ENCODE measurements at regions not wholly inside any gene's neighbourhood (a gene's known extent, or its start where the extent isn't known, plus 50 kb on each side); places are given as distances from the start of the nearest gene placed in this dataset.

DNA sequence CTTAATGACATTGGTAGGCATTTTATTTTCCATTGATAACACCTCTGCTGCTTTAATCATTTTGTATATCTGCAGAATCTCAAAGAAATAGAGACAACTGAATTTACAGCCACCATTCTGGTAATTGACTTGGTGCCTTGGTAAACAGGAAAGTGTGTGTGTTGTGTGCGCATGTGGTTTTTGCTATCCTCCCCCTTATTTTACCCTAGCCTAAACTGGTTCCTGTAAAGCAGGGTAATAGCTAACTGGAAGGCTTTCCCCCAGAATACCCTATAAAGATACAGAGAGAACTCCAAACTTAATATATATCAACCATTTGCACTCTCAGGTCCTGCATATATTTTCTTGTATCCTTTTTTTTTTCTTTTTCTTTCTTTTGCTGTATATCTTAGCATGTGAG is 149.5 kb upstream of the ADGRL4 start:
- Histone ChIP-seq H3K4me3 (replicated peaks in 1 of 3; ENCODE audit: low read depth in 2 of 3, low read length in 3 of 3) (no peak overlapping the region), H3K27ac (ENCODE audit: low read depth in 1 of 2, low read length in 2 of 2) (no peak overlapping the region), H2AFZ (ENCODE audit: insufficient read depth, low read depth, low read length, poor library complexity, severe bottlenecking) (no peak overlapping the region), H3K36me3 (replicated peaks in 1 of 2; ENCODE audit: control insufficient read depth in 1 of 2, insufficient read depth in 2 of 2, low read length in 2 of 2) (no peaks in the 10 kb centered on the region), H3K79me2 (ENCODE audit: insufficient read depth, low read length) (no peaks in the 10 kb centered on the region), H3K4me2 (replicated peaks; ENCODE audit: extremely low read depth, low read length, poor library complexity, severe bottlenecking) (no peak overlapping the region), H3K4me1 (ENCODE audit: control insufficient read depth in 1 of 2, insufficient read depth in 2 of 2, low read length in 2 of 2) (no peaks in the 10 kb centered on the region), H3K27me3 (ENCODE audit: control insufficient read depth in 2 of 2, insufficient read depth in 2 of 2, low read length in 2 of 2) (no peaks in the 10 kb centered on the region), H4K20me1 (ENCODE audit: insufficient read depth, low read length) (no peaks in the 10 kb centered on the region), H3K9ac (ENCODE audit: insufficient read depth, low read length, poor library complexity, severe bottlenecking) (no peak overlapping the region), H3K9me3 (replicated peaks in 1 of 2; ENCODE audit: control insufficient read depth in 1 of 2, insufficient read depth in 1 of 2, low read length in 2 of 2) (peaks cover 0 to 4% of the 10 kb centered on the region in 2 donors)
- intact Hi-C loops (cut with micrococcal nuclease) = no loop called here
- Mint-ChIP-seq H3K36me3 (no peaks in the 10 kb centered on the region), H3K4me1 (no peaks in the 10 kb centered on the region), H3K4me3 (no peak overlapping the region), H3K27me3 (ENCODE audit: low read depth in 3 of 3) (no peaks in the 10 kb centered on the region), H3K9me3 (peaks cover 0 to 9% (median 1%) of the 10 kb centered on the region in 7 donors), H3K27ac (no peak overlapping the region)
- WGBS (ENCODE audit: insufficient coverage) = no CpG with 5 or more reads among the region's 1 CpG
- DNase-seq = no peak
- TF ChIP-seq, protein P1, sequence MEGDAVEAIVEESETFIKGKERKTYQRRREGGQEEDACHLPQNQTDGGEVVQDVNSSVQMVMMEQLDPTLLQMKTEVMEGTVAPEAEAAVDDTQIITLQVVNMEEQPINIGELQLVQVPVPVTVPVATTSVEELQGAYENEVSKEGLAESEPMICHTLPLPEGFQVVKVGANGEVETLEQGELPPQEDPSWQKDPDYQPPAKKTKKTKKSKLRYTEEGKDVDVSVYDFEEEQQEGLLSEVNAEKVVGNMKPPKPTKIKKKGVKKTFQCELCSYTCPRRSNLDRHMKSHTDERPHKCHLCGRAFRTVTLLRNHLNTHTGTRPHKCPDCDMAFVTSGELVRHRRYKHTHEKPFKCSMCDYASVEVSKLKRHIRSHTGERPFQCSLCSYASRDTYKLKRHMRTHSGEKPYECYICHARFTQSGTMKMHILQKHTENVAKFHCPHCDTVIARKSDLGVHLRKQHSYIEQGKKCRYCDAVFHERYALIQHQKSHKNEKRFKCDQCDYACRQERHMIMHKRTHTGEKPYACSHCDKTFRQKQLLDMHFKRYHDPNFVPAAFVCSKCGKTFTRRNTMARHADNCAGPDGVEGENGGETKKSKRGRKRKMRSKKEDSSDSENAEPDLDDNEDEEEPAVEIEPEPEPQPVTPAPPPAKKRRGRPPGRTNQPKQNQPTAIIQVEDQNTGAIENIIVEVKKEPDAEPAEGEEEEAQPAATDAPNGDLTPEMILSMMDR (IDR thresholded peaks at IDR 0.05) = no peak

DNA sequence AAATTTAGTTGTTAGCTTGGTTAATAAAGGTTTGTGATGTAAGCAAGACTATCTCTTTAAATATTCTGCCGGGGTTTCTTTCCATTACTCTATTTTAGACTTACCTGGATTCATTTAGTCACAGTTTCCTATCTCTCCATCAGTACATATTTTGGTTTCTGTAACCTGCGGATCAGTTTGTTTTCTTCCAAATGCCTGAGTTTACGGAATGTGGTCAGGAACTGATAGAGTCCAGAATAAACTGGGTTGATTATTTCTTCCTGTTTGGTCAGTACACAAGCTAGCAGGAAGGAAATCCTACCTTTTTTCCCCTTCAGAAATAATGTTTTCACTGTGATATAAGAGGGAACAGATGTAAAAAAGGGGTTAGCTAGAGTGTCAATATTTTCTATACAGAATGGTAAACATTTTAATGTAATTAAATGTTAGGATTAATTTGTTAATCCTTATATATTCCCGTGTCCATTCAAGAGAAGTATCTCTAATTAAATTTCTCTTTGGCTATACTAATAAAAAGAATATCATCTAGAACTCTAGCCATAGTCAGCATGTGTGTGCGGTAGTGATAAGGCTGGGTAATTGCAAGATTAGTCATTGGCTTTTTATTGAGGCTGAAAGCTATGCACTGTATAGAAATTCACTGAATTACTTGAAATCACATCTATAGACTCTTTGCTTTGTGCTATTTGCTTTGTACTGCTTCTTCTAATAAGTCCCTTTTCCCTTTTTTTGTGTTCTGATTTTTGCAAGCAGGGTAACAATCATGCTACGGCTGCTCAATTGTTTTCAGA is 144.7 kb upstream of the ADGRL4 start:
- H3K4me1 ChIP-seq (ENCODE audit: control insufficient read depth in 1 of 2, insufficient read depth in 2 of 2, low read length in 2 of 2) = no peaks in the 10 kb centered on the region
- no CpG with 5 or more reads among the region's 6 CpGs for WGBS (ENCODE audit: insufficient coverage)
- no peak overlapping the region for H3K9ac ChIP-seq (ENCODE audit: insufficient read depth, low read length, poor library complexity, severe bottlenecking)
- intact Hi-C loops (cut with micrococcal nuclease) = no loop called here
- H3K9me3 ChIP-seq (replicated peaks in 1 of 2; ENCODE audit: control insufficient read depth in 1 of 2, insufficient read depth in 1 of 2, low read length in 2 of 2) = peaks cover 0 to 2% of the 10 kb centered on the region in 2 donors
- no peak overlapping the region for H3K4me2 ChIP-seq (replicated peaks; ENCODE audit: extremely low read depth, low read length, poor library complexity, severe bottlenecking)
- no peak overlapping the region for H3K27ac ChIP-seq (ENCODE audit: low read depth in 1 of 2, low read length in 2 of 2)
- Mint-ChIP-seq H3K36me3 (no peaks in the 10 kb centered on the region), H3K4me3 (no peak overlapping the region), H3K27me3 (ENCODE audit: low read depth in 3 of 3) (no peaks in the 10 kb centered on the region), H3K27ac (no peak overlapping the region), H3K9me3 (peaks cover 0 to 5% (median 1%) of the 10 kb centered on the region in 7 donors), H3K4me1 (no peaks in the 10 kb centered on the region)
- TF ChIP-seq, protein P1 (IDR thresholded peaks at IDR 0.05) = no peak
- DNase-seq = no peak
- no peak overlapping the region for H3K4me3 ChIP-seq (replicated peaks in 1 of 3; ENCODE audit: low read depth in 2 of 3, low read length in 3 of 3)
- no peak overlapping the region for H2AFZ ChIP-seq (ENCODE audit: insufficient read depth, low read depth, low read length, poor library complexity, severe bottlenecking)
- H3K36me3 ChIP-seq (replicated peaks in 1 of 2; ENCODE audit: control insufficient read depth in 1 of 2, insufficient read depth in 2 of 2, low read length in 2 of 2) = no peaks in the 10 kb centered on the region
- no peaks in the 10 kb centered on the region for H3K79me2 ChIP-seq (ENCODE audit: insufficient read depth, low read length)
- no peaks in the 10 kb centered on the region for H4K20me1 ChIP-seq (ENCODE audit: insufficient read depth, low read length)
- H3K27me3 ChIP-seq (ENCODE audit: control insufficient read depth in 2 of 2, insufficient read depth in 2 of 2, low read length in 2 of 2) = no peaks in the 10 kb centered on the region
